HL-60 (cell line): ENCODE measurements at regions not wholly inside any gene's neighbourhood (a gene's known extent, or its start where the extent isn't known, plus 50 kb on each side); places are given as distances from the start of the nearest gene placed in this dataset.

Experiments used
- DNase-seq, 2 experiments: peaks; one replicate each; pipeline ENCODE4 v3.0.0-alpha.2; 2010 to 2020; ENCODE audit warnings: low read depth in 1 of 2, low spot score in 1 of 2
- H3K27ac ChIP-seq: fragments of 250-450 bp; sonication (Bioruptor Pico); replicated peaks from 2 replicates; pipeline ENCODE4 v1.5.1; 2020; ENCODE audit warnings: mild to moderate bottlenecking, moderate library complexity
- H3K27me3 ChIP-seq: fragments of 250-450 bp; sonication (Bioruptor Pico); 2 replicates; pipeline ENCODE4 v1.5.1; 2021; ENCODE audit warnings: mild to moderate bottlenecking, moderate library complexity; ENCODE audit not compliant: insufficient read depth, poor library complexity, severe bottlenecking
- H3K4me3 ChIP-seq: replicated peaks from 2 replicates; pipeline ENCODE4 v1.5.1; 2011; ENCODE audit warnings: mild to moderate bottlenecking, control low read depth, low read length; ENCODE audit not compliant: insufficient read depth
- GABPA ChIP-seq: IDR thresholded peaks from 2 replicates; pipeline ENCODE4 v1.6.1; 2012; ENCODE audit warnings: low read depth
- POLR2AphosphoS5 ChIP-seq: IDR thresholded peaks from 2 replicates; pipeline ENCODE4 v1.6.1; 2012; ENCODE audit warnings: low read depth
- SPI1 ChIP-seq: IDR thresholded peaks from 2 replicates; pipeline ENCODE4 v1.6.1; 2012; ENCODE audit warnings: low read depth, mild to moderate bottlenecking, borderline replicate concordance
- TF ChIP-seq, protein P1 (sequence below): IDR thresholded peaks from 2 replicates; pipeline ENCODE4 v1.6.1; 2012; ENCODE audit warnings: low read depth; ENCODE audit not compliant: insufficient replicate concordance
- TF ChIP-seq, protein P2 (sequence below): IDR thresholded peaks from one replicate; pipeline ENCODE4 v1.5.1; 2011; ENCODE audit warnings: low read length, control low read depth, inconsistent platforms; ENCODE audit not compliant: insufficient read depth

DNA sequence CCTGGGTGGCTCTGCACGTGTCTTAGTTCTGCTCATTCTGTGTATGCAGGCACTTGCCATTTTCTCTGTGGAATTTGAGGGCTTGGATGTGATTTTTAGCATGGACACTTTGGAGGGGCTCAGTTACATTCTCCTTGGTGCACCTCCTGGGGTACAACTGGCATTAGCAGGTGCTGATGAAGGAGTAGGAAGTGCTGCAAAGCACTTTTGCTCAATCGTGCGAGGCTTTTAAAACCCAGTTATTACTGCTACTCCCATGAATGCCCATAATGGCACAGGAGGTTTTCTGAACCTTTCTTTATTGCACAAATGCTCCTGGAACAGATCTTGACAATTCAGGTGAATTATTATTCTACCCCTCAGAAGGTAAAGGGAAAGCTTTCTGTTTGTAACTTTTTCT lies 78.7 kb downstream of the SLC25A47 start:
- Histone ChIP-seq H3K27ac (no peak overlapping the region), H3K27me3 (no peaks in the 10 kb centered on the region), H3K4me3 (no peak overlapping the region)
- TF ChIP-seq POLR2AphosphoS5 (no peak), GABPA (no peak), SPI1 (no peak)
- TF ChIP-seq, protein P1, sequence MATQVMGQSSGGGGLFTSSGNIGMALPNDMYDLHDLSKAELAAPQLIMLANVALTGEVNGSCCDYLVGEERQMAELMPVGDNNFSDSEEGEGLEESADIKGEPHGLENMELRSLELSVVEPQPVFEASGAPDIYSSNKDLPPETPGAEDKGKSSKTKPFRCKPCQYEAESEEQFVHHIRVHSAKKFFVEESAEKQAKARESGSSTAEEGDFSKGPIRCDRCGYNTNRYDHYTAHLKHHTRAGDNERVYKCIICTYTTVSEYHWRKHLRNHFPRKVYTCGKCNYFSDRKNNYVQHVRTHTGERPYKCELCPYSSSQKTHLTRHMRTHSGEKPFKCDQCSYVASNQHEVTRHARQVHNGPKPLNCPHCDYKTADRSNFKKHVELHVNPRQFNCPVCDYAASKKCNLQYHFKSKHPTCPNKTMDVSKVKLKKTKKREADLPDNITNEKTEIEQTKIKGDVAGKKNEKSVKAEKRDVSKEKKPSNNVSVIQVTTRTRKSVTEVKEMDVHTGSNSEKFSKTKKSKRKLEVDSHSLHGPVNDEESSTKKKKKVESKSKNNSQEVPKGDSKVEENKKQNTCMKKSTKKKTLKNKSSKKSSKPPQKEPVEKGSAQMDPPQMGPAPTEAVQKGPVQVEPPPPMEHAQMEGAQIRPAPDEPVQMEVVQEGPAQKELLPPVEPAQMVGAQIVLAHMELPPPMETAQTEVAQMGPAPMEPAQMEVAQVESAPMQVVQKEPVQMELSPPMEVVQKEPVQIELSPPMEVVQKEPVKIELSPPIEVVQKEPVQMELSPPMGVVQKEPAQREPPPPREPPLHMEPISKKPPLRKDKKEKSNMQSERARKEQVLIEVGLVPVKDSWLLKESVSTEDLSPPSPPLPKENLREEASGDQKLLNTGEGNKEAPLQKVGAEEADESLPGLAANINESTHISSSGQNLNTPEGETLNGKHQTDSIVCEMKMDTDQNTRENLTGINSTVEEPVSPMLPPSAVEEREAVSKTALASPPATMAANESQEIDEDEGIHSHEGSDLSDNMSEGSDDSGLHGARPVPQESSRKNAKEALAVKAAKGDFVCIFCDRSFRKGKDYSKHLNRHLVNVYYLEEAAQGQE: no peak
- TF ChIP-seq, protein P2, sequence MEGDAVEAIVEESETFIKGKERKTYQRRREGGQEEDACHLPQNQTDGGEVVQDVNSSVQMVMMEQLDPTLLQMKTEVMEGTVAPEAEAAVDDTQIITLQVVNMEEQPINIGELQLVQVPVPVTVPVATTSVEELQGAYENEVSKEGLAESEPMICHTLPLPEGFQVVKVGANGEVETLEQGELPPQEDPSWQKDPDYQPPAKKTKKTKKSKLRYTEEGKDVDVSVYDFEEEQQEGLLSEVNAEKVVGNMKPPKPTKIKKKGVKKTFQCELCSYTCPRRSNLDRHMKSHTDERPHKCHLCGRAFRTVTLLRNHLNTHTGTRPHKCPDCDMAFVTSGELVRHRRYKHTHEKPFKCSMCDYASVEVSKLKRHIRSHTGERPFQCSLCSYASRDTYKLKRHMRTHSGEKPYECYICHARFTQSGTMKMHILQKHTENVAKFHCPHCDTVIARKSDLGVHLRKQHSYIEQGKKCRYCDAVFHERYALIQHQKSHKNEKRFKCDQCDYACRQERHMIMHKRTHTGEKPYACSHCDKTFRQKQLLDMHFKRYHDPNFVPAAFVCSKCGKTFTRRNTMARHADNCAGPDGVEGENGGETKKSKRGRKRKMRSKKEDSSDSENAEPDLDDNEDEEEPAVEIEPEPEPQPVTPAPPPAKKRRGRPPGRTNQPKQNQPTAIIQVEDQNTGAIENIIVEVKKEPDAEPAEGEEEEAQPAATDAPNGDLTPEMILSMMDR: no peak
- no peak for DNase-seq

DNA sequence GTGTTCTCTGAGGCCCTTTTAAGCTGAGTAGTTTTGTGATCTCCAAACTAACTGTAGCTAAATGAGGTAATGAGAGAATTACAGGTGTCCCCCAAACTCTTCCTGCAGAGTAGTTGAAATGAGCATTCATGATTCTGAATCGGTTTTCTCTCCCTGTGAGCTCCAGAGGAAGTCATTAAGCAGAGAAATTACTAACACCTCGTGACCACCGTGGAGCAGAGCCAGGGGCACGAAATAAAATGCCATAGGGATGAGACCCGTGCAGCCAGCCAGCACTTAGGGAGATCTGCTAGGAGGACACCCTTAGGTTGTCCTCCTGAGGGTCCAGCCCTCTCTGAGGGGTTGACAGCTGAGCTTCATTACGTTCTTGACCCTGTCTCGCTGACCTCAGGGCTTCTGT lies 79.5 kb downstream of the SLC25A47 start:
- Histone ChIP-seq H3K27me3 (no peaks in the 10 kb centered on the region), H3K27ac (no peak overlapping the region), H3K4me3 (no peak overlapping the region)
- TF ChIP-seq GABPA (no peak), SPI1 (no peak)
- TF ChIP-seq, protein P2: no peak
- DNase-seq: no peak

DNA sequence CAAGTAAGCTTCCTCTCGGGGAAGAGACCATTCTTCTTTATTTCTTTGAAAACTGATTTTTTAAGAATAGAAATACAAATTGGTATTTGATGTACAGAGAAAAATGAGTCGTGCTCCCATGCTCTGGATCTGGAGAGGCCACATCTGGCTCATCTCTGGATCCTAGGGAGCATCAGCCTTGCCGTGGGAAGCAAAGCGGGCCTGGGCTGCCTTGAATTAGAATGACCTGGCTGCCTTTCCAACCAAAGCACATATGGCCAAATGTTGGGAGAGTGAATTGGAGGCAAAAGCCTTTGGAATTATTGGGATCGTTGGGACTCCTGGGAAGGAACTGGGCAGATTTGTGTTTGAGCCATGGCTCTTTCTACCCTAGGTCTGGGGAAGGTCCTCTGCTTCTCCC lies 80.0 kb downstream of the SLC25A47 start:
- H3K27ac ChIP-seq: no peak overlapping the region
- TF ChIP-seq, protein P2: no peak
- TF ChIP-seq GABPA: no peak
- no peak for TF ChIP-seq POLR2AphosphoS5
- no peak for TF ChIP-seq SPI1
- TF ChIP-seq, protein P1: no peak
- H3K27me3 ChIP-seq: no peaks in the 10 kb centered on the region
- H3K4me3 ChIP-seq: no peak overlapping the region
- DNase-seq: no peak

DNA sequence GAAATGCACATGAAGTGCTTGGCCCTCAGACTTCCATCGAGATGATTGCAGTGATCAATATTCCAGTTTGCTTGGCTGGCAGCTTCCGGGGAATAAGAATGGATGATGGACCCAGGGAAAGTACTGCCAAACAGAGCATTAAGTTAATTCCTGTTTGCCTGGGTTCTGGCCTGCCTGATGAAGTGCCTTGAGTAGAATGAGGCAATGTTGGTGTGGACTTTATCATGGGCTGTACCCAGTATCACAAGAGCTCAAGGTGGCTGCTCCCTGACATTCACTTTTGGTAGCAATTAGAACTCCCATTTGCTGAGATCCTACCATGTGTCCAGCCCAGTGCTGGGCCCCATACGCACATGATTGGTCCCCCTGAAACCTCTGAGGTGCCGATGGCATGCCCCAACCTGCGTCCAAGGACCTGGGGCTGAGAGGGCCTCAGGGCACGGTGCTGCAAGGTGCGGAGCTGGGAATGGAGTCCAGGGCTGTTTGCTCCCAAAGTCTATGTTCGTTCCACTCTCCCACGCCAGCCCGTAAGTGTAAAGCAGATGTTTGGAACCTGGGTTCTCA lies 80.7 kb downstream of the SLC25A47 start:
- Histone ChIP-seq H3K27me3 (no peaks in the 10 kb centered on the region), H3K27ac (no peak overlapping the region), H3K4me3 (no peak overlapping the region)
- no peak for DNase-seq
- TF ChIP-seq GABPA (no peak), SPI1 (no peak), POLR2AphosphoS5 (no peak)
- TF ChIP-seq, protein P2: no peak
- TF ChIP-seq, protein P1: no peak
